Vagina (tissue), 2 donors: ENCODE measurements at regions not wholly inside any gene's neighbourhood (a gene's known extent, or its start where the extent isn't known, plus 50 kb on each side); places are given as distances from the start of the nearest gene placed in this dataset.

Experiments
- POLR2A ChIP-seq, 2 donors: fragments of 450-650 bp; IDR thresholded peaks; one replicate each; pipeline ENCODE4 v1.6.1; 2017; ENCODE audit warnings: antibody characterized with exemption in 2 of 2, mild to moderate bottlenecking in 2 of 2, moderate library complexity in 2 of 2
- TF ChIP-seq, protein P1 (sequence below), 3 experiments: fragments of 450-650 bp in 2 of 3; fragments of 200-600 bp in 1 of 3; sonication (generic) in 1 of 3; IDR thresholded peaks; one replicate each; pipeline ENCODE4 v1.5.1; 2017 to 2019; ENCODE audit warnings: antibody characterized with exemption in 3 of 3, mild to moderate bottlenecking in 2 of 3, moderate library complexity in 2 of 3

DNA sequence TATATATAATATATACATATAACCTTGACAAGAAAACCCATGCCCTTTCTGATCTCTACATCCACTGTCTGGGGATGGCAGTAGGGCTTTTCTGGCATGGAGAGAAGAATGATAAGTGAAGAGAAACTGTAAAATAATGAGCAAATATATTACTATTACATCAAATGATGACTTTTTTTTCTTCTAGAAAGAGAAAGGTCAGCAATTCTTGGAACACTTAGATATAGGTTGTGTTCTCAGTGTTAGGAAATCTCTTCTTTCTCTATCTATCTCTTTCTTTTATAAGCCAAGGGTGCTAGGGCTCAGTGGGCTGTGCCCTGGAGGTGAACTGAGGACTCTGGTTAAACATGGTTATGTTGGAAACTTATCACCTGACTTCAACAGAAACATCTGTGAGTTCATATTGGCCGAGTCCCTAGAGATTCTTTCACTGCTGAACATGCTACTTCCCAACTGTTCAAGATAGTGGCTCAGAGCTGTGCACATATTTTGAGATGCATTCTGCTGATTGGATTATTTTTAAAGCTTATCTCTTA lies 265.1 kb downstream of the GBA3 start:
- TF ChIP-seq, protein P1, sequence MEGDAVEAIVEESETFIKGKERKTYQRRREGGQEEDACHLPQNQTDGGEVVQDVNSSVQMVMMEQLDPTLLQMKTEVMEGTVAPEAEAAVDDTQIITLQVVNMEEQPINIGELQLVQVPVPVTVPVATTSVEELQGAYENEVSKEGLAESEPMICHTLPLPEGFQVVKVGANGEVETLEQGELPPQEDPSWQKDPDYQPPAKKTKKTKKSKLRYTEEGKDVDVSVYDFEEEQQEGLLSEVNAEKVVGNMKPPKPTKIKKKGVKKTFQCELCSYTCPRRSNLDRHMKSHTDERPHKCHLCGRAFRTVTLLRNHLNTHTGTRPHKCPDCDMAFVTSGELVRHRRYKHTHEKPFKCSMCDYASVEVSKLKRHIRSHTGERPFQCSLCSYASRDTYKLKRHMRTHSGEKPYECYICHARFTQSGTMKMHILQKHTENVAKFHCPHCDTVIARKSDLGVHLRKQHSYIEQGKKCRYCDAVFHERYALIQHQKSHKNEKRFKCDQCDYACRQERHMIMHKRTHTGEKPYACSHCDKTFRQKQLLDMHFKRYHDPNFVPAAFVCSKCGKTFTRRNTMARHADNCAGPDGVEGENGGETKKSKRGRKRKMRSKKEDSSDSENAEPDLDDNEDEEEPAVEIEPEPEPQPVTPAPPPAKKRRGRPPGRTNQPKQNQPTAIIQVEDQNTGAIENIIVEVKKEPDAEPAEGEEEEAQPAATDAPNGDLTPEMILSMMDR (IDR thresholded peaks at IDR 0.05) = no peak
- TF ChIP-seq POLR2A (IDR thresholded peaks at IDR 0.05) = no peak
